Testis (tissue), 2 donors: ENCODE measurements at regions not wholly inside any gene's neighbourhood (a gene's known extent, or its start where the extent isn't known, plus 50 kb on each side); places are given as distances from the start of the nearest gene placed in this dataset.

Experiments used
- DNase-seq: peaks from one replicate; pipeline ENCODE4 v3.0.0-alpha.2; 2019
- H3K27ac ChIP-seq, 2 donors: fragments of 200-600 bp; sonication (generic); one replicate each; pipeline ENCODE4 v1.5.1; 2019
- H3K27me3 ChIP-seq: fragments of 200-600 bp; sonication (generic); one replicate; pipeline ENCODE4 v1.5.1; 2019
- H3K36me3 ChIP-seq: fragments of 200-600 bp; sonication (generic); one replicate; pipeline ENCODE4 v1.5.1; 2017; ENCODE audit warnings: low read depth; ENCODE audit errors: missing control alignments
- H3K4me1 ChIP-seq: fragments of 200-600 bp; sonication (generic); one replicate; pipeline ENCODE4 v1.5.1; 2019
- H3K4me3 ChIP-seq, 2 donors: fragments of 200-600 bp; sonication (generic); one replicate each; pipeline ENCODE4 v1.5.1; 2017 to 2019
- H3K9me3 ChIP-seq: fragments of 200-600 bp; sonication (generic); one replicate; pipeline ENCODE4 v1.5.1; 2017
- CTCF ChIP-seq, 3 experiments: fragments of 450-650 bp in 2 of 3; fragments of 200-600 bp in 1 of 3; sonication (generic) in 1 of 3; IDR thresholded peaks; one replicate each; pipeline ENCODE4 v1.5.1; 2016 to 2019; ENCODE audit warnings: antibody characterized with exemption in 3 of 3, mild to moderate bottlenecking in 2 of 3, moderate library complexity in 1 of 3
- POLR2A ChIP-seq: fragments of 450-650 bp; IDR thresholded peaks from one replicate; pipeline ENCODE4 v1.6.1; 2017; ENCODE audit warnings: antibody characterized with exemption, mild to moderate bottlenecking, moderate library complexity
- WGBS, 2 donors: methylation state at CpG; one replicate each; pipeline ENCODE4 v1.1.5; 2018; 5-methylcytosine and 5-hydroxymethylcytosine counted together
- intact Hi-C: fragments of 100-400 bp; cut with DNase I; formaldehyde crosslinking; loops from one replicate; pipeline ENCODE4 v1.15.1; 2023; ENCODE audit warnings: low total_unique reads

- H3K36me3 ChIP-seq: no peaks in the 10 kb centered on the region
- H3K27me3 ChIP-seq: no peaks in the 10 kb centered on the region
- TF ChIP-seq POLR2A: no peak
- TF ChIP-seq CTCF (IDR thresholded peaks at IDR 0.05): no peak
- H3K27ac ChIP-seq: no peak overlapping the region
- WGBS, 2 donors: 54 to 57% methylated on average over 2 of the region's 2 CpGs
- DNase-seq: no peak
- H3K4me1 ChIP-seq: no peaks in the 10 kb centered on the region
- no peak overlapping the region for H3K4me3 ChIP-seq
- intact Hi-C loops: no loop called here
- no peaks in the 10 kb centered on the region for H3K9me3 ChIP-seq
Measured at GRCh38 chr1:213658457-213658856, 329.3 kb upstream of the PROX1 start.

- intact Hi-C loops: no loop called here
- Histone ChIP-seq H3K27me3 (no peaks in the 10 kb centered on the region), H3K27ac (no peak overlapping the region), H3K4me3 (no peak overlapping the region), H3K9me3 (no peaks in the 10 kb centered on the region), H3K36me3 (no peaks in the 10 kb centered on the region), H3K4me1 (no peaks in the 10 kb centered on the region)
- 81 to 89% methylated on average over 8 of the region's 8 CpGs for WGBS, 2 donors
- TF ChIP-seq POLR2A (no peak), CTCF (IDR thresholded peaks at IDR 0.05) (no peak)
- no peak for DNase-seq
Measured at GRCh38 chr1:213659580-213660547, 327.9 kb upstream of the PROX1 start.

- Histone ChIP-seq H3K36me3 (no peaks in the 10 kb centered on the region), H3K4me3 (no peak overlapping the region), H3K27me3 (no peaks in the 10 kb centered on the region), H3K27ac (no peak overlapping the region), H3K9me3 (no peaks in the 10 kb centered on the region), H3K4me1 (no peaks in the 10 kb centered on the region)
- 48 to 54% methylated on average over 9 of the region's 9 CpGs for whole genome bisulfite sequencing, 2 donors
- intact Hi-C loops: no loop called here
- TF ChIP-seq POLR2A (no peak), CTCF (IDR thresholded peaks at IDR 0.05) (no peak)
- no peak for DNase-seq
Measured at GRCh38 chr1:213661302-213661701, 326.5 kb upstream of the PROX1 start.

GRCh38 chr1:213666113-213666512 is 321.7 kb upstream of the PROX1 start:
- no peaks in the 10 kb centered on the region for H3K36me3 ChIP-seq
- H3K4me3 ChIP-seq: no peak overlapping the region
- 70 to 80% methylated on average over 2 of the region's 2 CpGs for WGBS, 2 donors
- no peak overlapping the region for H3K27ac ChIP-seq
- no peak for DNase-seq
- no peaks in the 10 kb centered on the region for H3K9me3 ChIP-seq
- no peaks in the 10 kb centered on the region for H3K27me3 ChIP-seq
- TF ChIP-seq CTCF (IDR thresholded peaks at IDR 0.05): no peak
- TF ChIP-seq POLR2A: no peak
- H3K4me1 ChIP-seq: no peaks in the 10 kb centered on the region
- intact Hi-C loops: no loop called here

- no peaks in the 10 kb centered on the region for H3K27me3 ChIP-seq
- no peak overlapping the region for H3K27ac ChIP-seq
- no peaks in the 10 kb centered on the region for H3K9me3 ChIP-seq
- H3K4me3 ChIP-seq: no peak overlapping the region
- no peaks in the 10 kb centered on the region for H3K4me1 ChIP-seq
- no peak for DNase-seq
- no peaks in the 10 kb centered on the region for H3K36me3 ChIP-seq
- 80 to 88% methylated on average over 3 of the region's 3 CpGs for WGBS, 2 donors
- no peak for TF ChIP-seq POLR2A
- TF ChIP-seq CTCF (IDR thresholded peaks at IDR 0.05): no peak
- intact Hi-C loops: no loop called here
Measured at GRCh38 chr1:213666922-213667321, 320.9 kb upstream of the PROX1 start.
